ENCODE measurements at regions not wholly inside any gene's neighbourhood (a gene's known extent, or its start where the extent isn't known, plus 50 kb on each side); places are given as distances from the start of the nearest gene placed in this dataset.

GRCh38 chr4:36494016-36494415, 212.6 kb downstream of the DTHD1 start:
- no peak for TF ChIP-seq POLR2A (IDR thresholded peaks at IDR 0.05)
- TF ChIP-seq CTCF (IDR thresholded peaks at IDR 0.05): no peak
- no peaks in the 10 kb centered on the region for H3K27me3 ChIP-seq
- DNase-seq: no peak
- no peaks in the 10 kb centered on the region for H3K4me1 ChIP-seq (replicated peaks in 1 of 2)
- WGBS, 4 donors: 64 to 77% (median 70%) methylated on average over 2 of the region's 2 CpGs
- no peak overlapping the region for H3K27ac ChIP-seq
- no peak overlapping the region for H3K4me3 ChIP-seq
- no peaks in the 10 kb centered on the region for H3K36me3 ChIP-seq (replicated peaks in 1 of 2)
- H3K9me3 ChIP-seq (replicated peaks in 1 of 3): no peaks in the 10 kb centered on the region
- intact Hi-C loops (cut with DNase I): no loop called here

- no peak for DNase-seq
- WGBS, 4 donors: 24 to 31% (median 27%) methylated on average over 2 of the region's 2 CpGs
- Histone ChIP-seq H3K27me3 (no peaks in the 10 kb centered on the region), H3K4me1 (replicated peaks in 1 of 2) (no peaks in the 10 kb centered on the region), H3K9me3 (replicated peaks in 1 of 3) (no peaks in the 10 kb centered on the region), H3K27ac (no peak overlapping the region), H3K4me3 (no peak overlapping the region), H3K36me3 (replicated peaks in 1 of 2) (no peaks in the 10 kb centered on the region)
- TF ChIP-seq POLR2A (IDR thresholded peaks at IDR 0.05) (no peak), CTCF (IDR thresholded peaks at IDR 0.05) (no peak)
- intact Hi-C loops (cut with DNase I): no loop called here
Measured at GRCh38 chr4:36494747-36495146, 213.3 kb downstream of the DTHD1 start.

- DNase-seq: no peak
Measured at GRCh38 chr4:36502350-36502749, 220.9 kb downstream of the DTHD1 start.

GRCh38 chr4:36508394-36508793, 227.0 kb downstream of the DTHD1 start:
- Histone ChIP-seq H3K4me1 (replicated peaks in 1 of 2) (no peaks in the 10 kb centered on the region), H3K9me3 (replicated peaks in 1 of 3) (no peaks in the 10 kb centered on the region), H3K4me3 (no peak overlapping the region), H3K36me3 (replicated peaks in 1 of 2) (no peaks in the 10 kb centered on the region), H3K27me3 (no peaks in the 10 kb centered on the region), H3K27ac (no peak overlapping the region)
- intact Hi-C loops (cut with DNase I): no loop called here
- no peak for DNase-seq
- 60 to 71% (median 67%) methylated on average over 2 of the region's 2 CpGs for WGBS, 4 donors
- TF ChIP-seq POLR2A (IDR thresholded peaks at IDR 0.05): no peak
- TF ChIP-seq CTCF (IDR thresholded peaks at IDR 0.05): no peak

More at GRCh38 chr4:36502350-36502749, 220.9 kb downstream of the DTHD1 start:
- no peak overlapping the region for H3K4me3 ChIP-seq
- no peaks in the 10 kb centered on the region for H3K27me3 ChIP-seq
- H3K4me1 ChIP-seq (replicated peaks in 1 of 2): no peaks in the 10 kb centered on the region
- H3K27ac ChIP-seq: no peak overlapping the region
- TF ChIP-seq POLR2A (IDR thresholded peaks at IDR 0.05): no peak
- no peak for TF ChIP-seq CTCF (IDR thresholded peaks at IDR 0.05)
- no peaks in the 10 kb centered on the region for H3K36me3 ChIP-seq (replicated peaks in 1 of 2)
- intact Hi-C loops (cut with DNase I): no loop called here
- H3K9me3 ChIP-seq (replicated peaks in 1 of 3): no peaks in the 10 kb centered on the region
